Type B pancreatic cell (in vitro differentiated cells): ENCODE measurements at regions not wholly inside any gene's neighbourhood (a gene's known extent, or its start where the extent isn't known, plus 50 kb on each side); places are given as distances from the start of the nearest gene placed in this dataset.

Experiments used
- DNase-seq: peaks from one replicate; pipeline ENCODE4 v3.0.0; 2021; ENCODE audit warnings: mixed read lengths; ENCODE audit not compliant: unreplicated experiment; ENCODE audit errors: extremely low spot score
- H3K27ac Mint-ChIP-seq: 2 replicates; pipeline ENCODE4 v1.8.0; 2021; ENCODE audit warnings: mild to moderate bottlenecking, mixed read lengths
- H3K27me3 Mint-ChIP-seq: 2 replicates; pipeline ENCODE4 v1.8.0; 2021; ENCODE audit warnings: mixed read lengths
- H3K36me3 Mint-ChIP-seq: 2 replicates; pipeline ENCODE4 v1.8.0; 2021; ENCODE audit warnings: mixed read lengths
- H3K4me1 Mint-ChIP-seq: one replicate; pipeline ENCODE4 v1.8.0; 2021; ENCODE audit warnings: mixed read lengths; ENCODE audit not compliant: unreplicated experiment
- H3K4me3 Mint-ChIP-seq: 2 replicates; pipeline ENCODE4 v1.8.0; 2021; ENCODE audit warnings: mild to moderate bottlenecking, mixed read lengths
- H3K9me3 Mint-ChIP-seq: 2 replicates; pipeline ENCODE4 v1.8.0; 2021; ENCODE audit warnings: mixed read lengths
- CTCF ChIP-seq: fragments of 200-600 bp; sonication (generic); conservative IDR thresholded peaks from 2 replicates; pipeline ENCODE4 v1.5.0; 2021; ENCODE audit warnings: antibody characterized with exemption, mild to moderate bottlenecking

- Mint-ChIP-seq H3K4me3 (no peak overlapping the region), H3K36me3 (peaks cover 5% of the 10 kb centered on the region), H3K27me3 (no peaks in the 10 kb centered on the region), H3K9me3 (no peaks in the 10 kb centered on the region), H3K4me1 (no peaks in the 10 kb centered on the region), H3K27ac (no peak overlapping the region)
- DNase-seq, result no peak
- TF ChIP-seq CTCF, result no peak
These were observed 50.6 kb downstream of the SLIT2 start for GRCh38 chr4:20302336-20302735.

GRCh38 chr4:20305976-20306375 lies 54.3 kb downstream of the SLIT2 start:
- Mint-ChIP-seq H3K9me3 (no peaks in the 10 kb centered on the region), H3K4me1 (no peaks in the 10 kb centered on the region), H3K27me3 (no peaks in the 10 kb centered on the region), H3K4me3 (no peak overlapping the region), H3K27ac (no peak overlapping the region), H3K36me3 (peaks cover 12% of the 10 kb centered on the region)
- TF ChIP-seq CTCF, result peak; percentile 53
- no peak for DNase-seq

GRCh38 chr4:20311856-20312255 lies 60.2 kb downstream of the SLIT2 start:
- no peak overlapping the region for H3K4me3 Mint-ChIP-seq
- no peak overlapping the region for H3K27ac Mint-ChIP-seq
- peaks cover 8% of the 10 kb centered on the region for H3K4me1 Mint-ChIP-seq
- peaks cover 7% of the 10 kb centered on the region for H3K36me3 Mint-ChIP-seq
- no peak for TF ChIP-seq CTCF
- no peak for DNase-seq
- peaks cover 2% of the 10 kb centered on the region for H3K27me3 Mint-ChIP-seq
- no peaks in the 10 kb centered on the region for H3K9me3 Mint-ChIP-seq

- Mint-ChIP-seq H3K27me3 (peaks cover 2% of the 10 kb centered on the region), H3K4me1 (peaks cover 17% of the 10 kb centered on the region), H3K9me3 (no peaks in the 10 kb centered on the region), H3K4me3 (no peak overlapping the region), H3K36me3 (peaks cover 7% of the 10 kb centered on the region), H3K27ac (no peak overlapping the region)
- peak; percentile 62 for TF ChIP-seq CTCF
- DNase-seq, result no peak
These were observed 61.7 kb downstream of the SLIT2 start for GRCh38 chr4:20313237-20314030.

GRCh38 chr4:20317424-20317985 lies 65.8 kb downstream of the SLIT2 start:
- no peak for TF ChIP-seq CTCF
- Mint-ChIP-seq H3K4me3 (no peak overlapping the region), H3K9me3 (no peaks in the 10 kb centered on the region), H3K27ac (no peak overlapping the region), H3K36me3 (no peaks in the 10 kb centered on the region), H3K4me1 (peaks cover 38% of the 10 kb centered on the region), H3K27me3 (peaks cover 2% of the 10 kb centered on the region)
- DNase-seq, result no peak
